ENCODE measurements at regions not wholly inside any gene's neighbourhood (a gene's known extent, or its start where the extent isn't known, plus 50 kb on each side); places are given as distances from the start of the nearest gene placed in this dataset.

DNA sequence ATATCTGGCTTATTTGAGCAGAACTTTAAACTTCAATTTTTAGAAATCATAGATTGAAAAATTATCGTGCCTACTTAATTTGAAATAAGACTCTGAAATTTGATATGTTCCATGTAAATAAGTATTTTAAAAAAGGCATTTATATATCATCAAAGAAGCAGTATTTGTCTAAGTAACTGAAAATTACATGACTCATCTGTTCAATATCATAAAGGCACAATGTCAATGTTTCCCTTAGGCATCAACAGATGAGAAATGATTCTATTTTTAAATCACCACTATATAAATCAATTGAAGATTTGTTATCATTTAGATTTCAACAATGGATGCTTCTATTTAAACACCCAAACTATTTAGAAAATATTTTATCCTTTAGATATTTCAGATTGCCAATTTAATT lies 142.9 kb upstream of the POU5F2 start:
- TF ChIP-seq, protein P1, sequence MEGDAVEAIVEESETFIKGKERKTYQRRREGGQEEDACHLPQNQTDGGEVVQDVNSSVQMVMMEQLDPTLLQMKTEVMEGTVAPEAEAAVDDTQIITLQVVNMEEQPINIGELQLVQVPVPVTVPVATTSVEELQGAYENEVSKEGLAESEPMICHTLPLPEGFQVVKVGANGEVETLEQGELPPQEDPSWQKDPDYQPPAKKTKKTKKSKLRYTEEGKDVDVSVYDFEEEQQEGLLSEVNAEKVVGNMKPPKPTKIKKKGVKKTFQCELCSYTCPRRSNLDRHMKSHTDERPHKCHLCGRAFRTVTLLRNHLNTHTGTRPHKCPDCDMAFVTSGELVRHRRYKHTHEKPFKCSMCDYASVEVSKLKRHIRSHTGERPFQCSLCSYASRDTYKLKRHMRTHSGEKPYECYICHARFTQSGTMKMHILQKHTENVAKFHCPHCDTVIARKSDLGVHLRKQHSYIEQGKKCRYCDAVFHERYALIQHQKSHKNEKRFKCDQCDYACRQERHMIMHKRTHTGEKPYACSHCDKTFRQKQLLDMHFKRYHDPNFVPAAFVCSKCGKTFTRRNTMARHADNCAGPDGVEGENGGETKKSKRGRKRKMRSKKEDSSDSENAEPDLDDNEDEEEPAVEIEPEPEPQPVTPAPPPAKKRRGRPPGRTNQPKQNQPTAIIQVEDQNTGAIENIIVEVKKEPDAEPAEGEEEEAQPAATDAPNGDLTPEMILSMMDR (IDR thresholded peaks at IDR 0.05) = no peak
- TF ChIP-seq POLR2AphosphoS5 (IDR thresholded peaks at IDR 0.05) = no peak
- no peak for TF ChIP-seq POLR2A (IDR thresholded peaks at IDR 0.05; ENCODE audit: low read depth)
- TF ChIP-seq EP300 (IDR thresholded peaks at IDR 0.05) = no peak

Measured in esophagus muscularis mucosa (tissue), 4 donors.